ENCODE measurements at regions not wholly inside any gene's neighbourhood (a gene's known extent, or its start where the extent isn't known, plus 50 kb on each side); places are given as distances from the start of the nearest gene placed in this dataset.

DNA sequence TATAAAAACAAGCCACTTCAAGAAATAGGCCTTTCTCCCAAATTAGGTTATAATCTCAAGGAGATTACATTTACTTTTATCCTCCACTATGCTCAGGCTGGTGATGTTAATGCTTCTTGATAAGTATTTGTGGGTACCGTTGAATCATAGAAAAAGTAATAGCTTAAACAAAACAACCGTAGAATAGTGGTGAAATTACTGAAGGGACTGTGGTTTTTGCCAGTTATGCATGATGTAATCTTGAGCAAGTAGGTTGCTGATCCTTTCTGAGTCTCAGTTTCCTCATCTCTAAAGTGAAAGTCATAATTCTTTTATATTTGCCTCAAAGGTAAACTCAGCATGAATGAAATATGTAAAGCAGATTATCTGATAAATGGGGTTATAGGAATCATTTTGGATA is 187.3 kb upstream of the JAG1 start:
- TF ChIP-seq, protein P1, sequence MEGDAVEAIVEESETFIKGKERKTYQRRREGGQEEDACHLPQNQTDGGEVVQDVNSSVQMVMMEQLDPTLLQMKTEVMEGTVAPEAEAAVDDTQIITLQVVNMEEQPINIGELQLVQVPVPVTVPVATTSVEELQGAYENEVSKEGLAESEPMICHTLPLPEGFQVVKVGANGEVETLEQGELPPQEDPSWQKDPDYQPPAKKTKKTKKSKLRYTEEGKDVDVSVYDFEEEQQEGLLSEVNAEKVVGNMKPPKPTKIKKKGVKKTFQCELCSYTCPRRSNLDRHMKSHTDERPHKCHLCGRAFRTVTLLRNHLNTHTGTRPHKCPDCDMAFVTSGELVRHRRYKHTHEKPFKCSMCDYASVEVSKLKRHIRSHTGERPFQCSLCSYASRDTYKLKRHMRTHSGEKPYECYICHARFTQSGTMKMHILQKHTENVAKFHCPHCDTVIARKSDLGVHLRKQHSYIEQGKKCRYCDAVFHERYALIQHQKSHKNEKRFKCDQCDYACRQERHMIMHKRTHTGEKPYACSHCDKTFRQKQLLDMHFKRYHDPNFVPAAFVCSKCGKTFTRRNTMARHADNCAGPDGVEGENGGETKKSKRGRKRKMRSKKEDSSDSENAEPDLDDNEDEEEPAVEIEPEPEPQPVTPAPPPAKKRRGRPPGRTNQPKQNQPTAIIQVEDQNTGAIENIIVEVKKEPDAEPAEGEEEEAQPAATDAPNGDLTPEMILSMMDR (IDR thresholded peaks at IDR 0.05): no peak
- H3K4me3 ChIP-seq: no peak overlapping the region
- no peak for ATAC-seq
- DNase-seq: no peak
- H3K27ac ChIP-seq: no peak overlapping the region
- intact Hi-C loops (cut with DNase I): no loop called here
- H3K9me3 ChIP-seq: no peaks in the 10 kb centered on the region
- no peaks in the 10 kb centered on the region for H3K36me3 ChIP-seq
- H3K27me3 ChIP-seq (ENCODE audit: low read depth): no peaks in the 10 kb centered on the region
- peaks cover 16% of the 10 kb centered on the region for H3K4me1 ChIP-seq

DNA sequence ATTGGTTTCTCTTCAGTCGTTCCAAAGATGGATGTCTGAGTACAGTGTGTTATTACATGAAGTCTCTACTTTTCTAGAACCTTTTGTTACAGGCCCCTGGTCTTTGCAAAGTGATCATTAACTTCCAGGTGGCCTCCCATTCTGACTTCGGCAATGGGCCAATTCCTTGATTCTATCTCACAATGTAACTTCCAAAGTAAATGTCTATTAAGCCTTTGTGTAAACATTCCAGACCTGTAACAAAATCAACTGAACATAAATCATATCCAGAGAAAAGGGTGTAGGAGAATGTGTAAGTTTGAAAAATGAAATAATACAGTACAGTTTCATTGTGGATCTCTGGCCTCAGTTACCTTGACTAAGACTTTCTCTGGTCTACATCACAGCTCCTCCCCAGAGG is 187.8 kb upstream of the JAG1 start:
- no peak for ATAC-seq

DNA sequence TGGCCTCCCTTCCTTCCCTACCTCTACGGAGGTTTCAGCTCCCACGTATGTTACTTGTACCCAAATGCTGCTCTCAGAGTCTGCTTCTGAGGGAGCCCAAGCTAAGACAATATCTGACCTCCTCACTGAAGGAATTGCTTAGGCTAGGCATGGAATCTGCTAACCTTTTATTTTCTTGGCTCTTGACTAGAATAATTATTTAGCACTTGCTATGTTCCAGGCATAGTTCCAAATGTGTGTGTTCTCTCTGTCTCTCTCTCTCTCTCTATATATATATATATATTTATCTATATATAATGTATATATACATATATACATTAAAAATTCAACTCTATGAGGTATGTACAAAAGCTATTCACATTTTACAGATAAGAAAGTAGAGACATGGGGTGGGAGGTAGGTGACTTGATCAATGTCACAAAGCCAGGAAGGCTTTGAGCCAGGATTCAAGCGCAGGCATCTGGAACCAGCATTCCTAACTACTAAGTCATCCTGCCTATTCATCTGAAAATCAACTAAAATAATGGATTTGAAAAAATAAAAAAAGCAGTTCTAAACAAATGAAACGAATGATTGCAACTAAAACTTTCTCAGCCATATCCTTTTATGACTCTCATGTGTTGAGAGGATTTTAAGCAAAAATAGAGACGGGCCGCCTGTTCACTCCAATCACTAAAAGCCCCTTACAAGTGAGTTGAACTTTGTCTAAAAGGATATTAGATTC is 189.7 kb upstream of the JAG1 start:
- peaks cover 11% of the 10 kb centered on the region for H3K4me1 ChIP-seq
- peak overlapping the region; percentile 10 for H3K4me3 ChIP-seq
- H3K36me3 ChIP-seq: no peaks in the 10 kb centered on the region
- H3K27ac ChIP-seq: no peak overlapping the region
- no peaks in the 10 kb centered on the region for H3K27me3 ChIP-seq (ENCODE audit: low read depth)
- no peak for ATAC-seq
- DNase-seq: no peak
- H3K9me3 ChIP-seq: no peaks in the 10 kb centered on the region
- TF ChIP-seq, protein P1 (IDR thresholded peaks at IDR 0.05): no peak
- intact Hi-C loops (cut with DNase I): no loop called here

More for the DNA sequence above, 187.8 kb upstream of the JAG1 start:
- no peak for DNase-seq
- no peaks in the 10 kb centered on the region for H3K36me3 ChIP-seq
- intact Hi-C loops (cut with DNase I): no loop called here
- H3K4me3 ChIP-seq: no peak overlapping the region
- no peaks in the 10 kb centered on the region for H3K9me3 ChIP-seq
- no peak overlapping the region for H3K27ac ChIP-seq
- no peaks in the 10 kb centered on the region for H3K27me3 ChIP-seq (ENCODE audit: low read depth)
- H3K4me1 ChIP-seq: peaks cover 16% of the 10 kb centered on the region
- TF ChIP-seq, protein P1 (IDR thresholded peaks at IDR 0.05): no peak

DNA sequence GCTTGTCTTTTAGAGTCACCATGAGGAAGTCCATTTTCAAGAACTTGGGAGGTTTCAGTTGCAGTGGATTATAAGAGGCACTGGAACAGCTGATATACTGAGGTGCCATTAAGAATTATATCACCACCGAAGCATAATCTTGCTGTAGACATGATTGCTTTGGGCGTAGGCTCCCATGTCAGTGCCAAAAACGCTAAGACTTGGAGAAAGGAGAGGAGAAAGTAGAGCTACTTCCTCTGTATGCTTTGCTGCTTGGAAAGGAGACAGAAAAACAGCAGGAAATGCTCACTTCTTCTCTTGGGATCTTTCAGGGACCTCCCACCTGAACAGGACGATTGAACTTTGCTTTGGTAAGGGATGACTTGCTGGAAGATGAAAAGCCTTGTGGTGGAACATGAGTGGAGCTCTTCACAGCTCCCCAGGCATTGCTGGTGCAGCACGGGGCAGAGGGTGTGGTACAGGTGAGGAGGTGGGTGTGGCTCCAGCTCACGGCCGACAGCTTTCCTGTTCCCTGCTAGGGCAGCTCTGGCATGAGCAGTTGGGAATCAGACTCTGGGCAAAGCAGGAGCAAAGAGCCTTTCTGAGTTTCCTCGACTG is 190.4 kb upstream of the JAG1 start:
- Histone ChIP-seq H3K4me3 (peak overlapping the region; percentile 10), H3K27ac (no peak overlapping the region), H3K36me3 (no peaks in the 10 kb centered on the region), H3K4me1 (peaks cover 11% of the 10 kb centered on the region), H3K27me3 (ENCODE audit: low read depth) (no peaks in the 10 kb centered on the region), H3K9me3 (no peaks in the 10 kb centered on the region)
- TF ChIP-seq, protein P1 (IDR thresholded peaks at IDR 0.05): no peak
- intact Hi-C loops (cut with DNase I): no loop called here
- ATAC-seq (peak; percentile 81 to 90), DNase-seq (peak; percentile 59)

DNA sequence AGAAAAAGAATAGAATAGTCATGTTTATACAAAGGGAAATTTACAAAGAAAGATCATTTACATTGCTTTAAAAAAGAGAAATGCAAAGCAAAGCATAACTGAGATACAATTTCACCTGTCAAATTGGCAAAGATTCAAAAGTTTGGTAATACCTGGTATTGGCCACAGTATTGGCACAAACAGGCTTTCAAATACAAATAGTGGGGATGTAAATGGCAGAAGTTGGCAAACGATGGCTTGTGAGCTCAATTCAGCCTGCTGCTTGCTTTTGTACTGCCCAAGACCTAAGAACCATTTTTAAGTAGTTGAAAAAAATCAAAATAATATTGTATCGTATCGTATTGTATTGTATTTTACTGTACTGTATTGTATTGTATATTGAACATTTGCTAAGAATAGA is 194.5 kb upstream of the JAG1 start:
- peaks cover 11% of the 10 kb centered on the region for H3K4me1 ChIP-seq
- no peaks in the 10 kb centered on the region for H3K9me3 ChIP-seq
- ATAC-seq (no peak), DNase-seq (no peak)
- TF ChIP-seq, protein P1 (IDR thresholded peaks at IDR 0.05): no peak
- H3K36me3 ChIP-seq: no peaks in the 10 kb centered on the region
- H3K27me3 ChIP-seq (ENCODE audit: low read depth): no peaks in the 10 kb centered on the region
- H3K4me3 ChIP-seq: no peak overlapping the region
- H3K27ac ChIP-seq: no peak overlapping the region
- intact Hi-C loops (cut with DNase I): no loop called here
